ENCODE measurements at regions not wholly inside any gene's neighbourhood (a gene's known extent, or its start where the extent isn't known, plus 50 kb on each side); places are given as distances from the start of the nearest gene placed in this dataset.
"Not testable (repeated sequence)": the region's sequence is repeated elsewhere in the genome, so short reads cannot be mapped to it uniquely, and the experiment has no call there.

GRCh38 chr15:28459279-28459678 lies 73.5 kb downstream of the GOLGA8G start:
- ATAC-seq (no peak), DNase-seq (ENCODE audit: low spot score in 2 of 2) (no peak)
- Mint-ChIP-seq H3K36me3 (peaks cover 0 to 7% of the 10 kb centered on the region in 2 donors), H3K9me3 (no peaks in the 10 kb centered on the region), H3K27ac (no peak overlapping the region)

- ATAC-seq, H3K36me3 Mint-ChIP-seq, H3K9me3 Mint-ChIP-seq, H3K27ac Mint-ChIP-seq: not testable (repeated sequence)
- peak in 1 of 2 donors; percentile 56 for DNase-seq (ENCODE audit: low spot score in 2 of 2)
These were observed 75.3 kb downstream of the GOLGA8G start for GRCh38 chr15:28457396-28457932.

- Mint-ChIP-seq H3K36me3 (peaks cover 0 to 7% of the 10 kb centered on the region in 2 donors), H3K9me3 (no peaks in the 10 kb centered on the region), H3K27ac (no peak overlapping the region)
- ATAC-seq (no peak), DNase-seq (ENCODE audit: low spot score in 2 of 2) (peak in 1 of 2 donors; percentile 53)
These were observed 76.0 kb downstream of the GOLGA8G start for GRCh38 chr15:28456476-28457395.

GRCh38 chr15:28455537-28456475 lies 77.0 kb downstream of the GOLGA8G start:
- ATAC-seq, H3K27ac Mint-ChIP-seq, H3K9me3 Mint-ChIP-seq, H3K36me3 Mint-ChIP-seq: not testable (repeated sequence)
- DNase-seq (ENCODE audit: low spot score in 2 of 2), result peak in 1 of 2 donors; percentile 54

GRCh38 chr15:28454751-28455220 lies 76.3 kb downstream of the GOLGA8F start:
- DNase-seq (ENCODE audit: low spot score in 2 of 2); H3K36me3 Mint-ChIP-seq; H3K27ac Mint-ChIP-seq; ATAC-seq; H3K9me3 Mint-ChIP-seq: not testable (repeated sequence)
